SIG-M5 treated with dmso at 0.1 percent for 504 hours (cell line): ENCODE measurements at regions not wholly inside any gene's neighbourhood (a gene's known extent, or its start where the extent isn't known, plus 50 kb on each side); places are given as distances from the start of the nearest gene placed in this dataset.
"Not testable (repeated sequence)": the region's sequence is repeated elsewhere in the genome, so short reads cannot be mapped to it uniquely, and the experiment has no call there.

ENCODE experiments used
- DNase-seq: peaks from one replicate; lab custom pipeline; 2025; ENCODE audit not compliant: unreplicated experiment; lab: John Stamatoyannopoulos, UW

GRCh38 chr4:11821772-11822430 lies 393.2 kb upstream of the HS3ST1 start:
- DNase-seq, result no peak

DNA sequence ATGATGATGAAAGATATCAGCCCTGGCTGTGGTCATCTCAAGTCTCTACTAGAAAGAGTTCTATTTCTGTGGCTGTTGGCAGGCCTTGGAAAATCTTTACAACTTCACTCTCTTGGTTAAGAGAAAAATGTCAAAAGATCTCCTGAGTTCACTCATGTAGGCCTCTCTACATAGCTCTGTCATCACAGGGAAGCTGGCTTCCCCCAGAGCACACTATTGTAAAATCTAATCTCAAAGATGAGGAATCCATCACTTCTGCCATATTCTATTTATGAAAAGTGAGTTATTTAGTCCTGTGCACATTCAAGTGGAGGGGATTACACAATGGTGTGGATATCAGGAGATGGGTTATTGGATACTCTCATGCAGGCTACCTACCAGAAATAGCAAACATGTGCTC lies 388.4 kb upstream of the HS3ST1 start:
- DNase-seq, result no peak

DNA sequence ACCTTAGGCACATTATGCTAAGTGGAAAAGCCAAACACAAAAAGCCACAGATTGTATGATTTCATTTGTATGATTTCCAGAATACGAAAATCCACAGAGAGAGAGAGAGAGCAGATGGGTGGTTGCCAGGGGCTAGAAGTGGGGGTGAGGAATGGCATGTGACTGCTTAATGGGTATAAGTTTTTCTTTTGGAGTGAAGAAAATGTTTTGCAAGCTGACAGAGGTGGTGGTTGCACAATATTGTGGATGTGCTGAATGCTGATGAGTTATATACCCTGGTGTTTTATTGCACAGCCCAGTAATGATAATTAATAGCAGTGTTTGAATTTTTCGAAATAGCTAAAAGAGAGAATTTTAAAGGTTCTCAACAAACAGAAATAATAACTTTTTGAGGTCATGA lies 386.1 kb upstream of the HS3ST1 start:
- DNase-seq, result no peak

DNA sequence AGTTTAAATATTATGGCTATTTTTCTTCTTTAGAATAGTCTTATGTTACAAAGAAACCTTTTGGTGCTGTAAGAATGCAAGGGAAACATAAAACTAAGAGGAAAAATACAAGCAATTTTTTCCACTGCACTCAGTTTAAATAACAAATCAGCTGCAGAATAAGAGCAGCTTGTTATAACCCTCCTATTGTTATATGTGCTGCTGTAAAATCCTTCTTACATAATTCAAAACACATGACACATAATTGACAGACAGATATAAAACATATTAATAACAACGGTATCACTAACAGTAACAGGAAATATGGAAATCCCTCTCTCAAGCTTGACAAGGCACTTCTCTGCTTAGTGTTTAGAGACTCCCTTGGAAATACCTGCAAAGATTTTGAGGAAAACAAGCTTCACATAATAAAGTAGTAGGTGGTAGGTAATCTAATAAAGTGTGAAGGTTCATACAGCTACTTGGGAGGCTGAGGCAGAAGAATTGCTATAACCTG lies 385.3 kb upstream of the HS3ST1 start:
- DNase-seq, result no peak

- not testable (repeated sequence) for DNase-seq
Measured at GRCh38 chr4:11811521-11811920, 382.8 kb upstream of the HS3ST1 start.

DNA sequence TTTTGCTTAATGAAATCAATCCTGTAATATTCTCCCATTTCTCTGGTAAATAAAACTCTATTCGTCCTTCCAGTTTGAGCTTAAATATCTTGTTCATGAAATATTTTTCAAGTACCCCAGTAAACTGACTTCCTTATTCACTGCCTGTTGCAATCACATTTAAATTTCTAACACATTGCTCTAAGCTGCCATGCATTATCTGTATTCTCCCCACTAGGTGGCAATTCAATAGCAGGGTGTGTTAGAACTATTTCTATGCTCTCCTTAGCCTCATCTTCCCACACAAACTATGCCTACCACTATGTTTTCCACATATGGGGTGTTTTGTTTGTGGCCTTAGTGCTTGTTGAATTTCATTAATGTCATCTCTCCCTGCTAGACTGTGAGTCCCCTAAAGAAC lies 377.1 kb upstream of the HS3ST1 start:
- peak; percentile 50 for DNase-seq

DNA sequence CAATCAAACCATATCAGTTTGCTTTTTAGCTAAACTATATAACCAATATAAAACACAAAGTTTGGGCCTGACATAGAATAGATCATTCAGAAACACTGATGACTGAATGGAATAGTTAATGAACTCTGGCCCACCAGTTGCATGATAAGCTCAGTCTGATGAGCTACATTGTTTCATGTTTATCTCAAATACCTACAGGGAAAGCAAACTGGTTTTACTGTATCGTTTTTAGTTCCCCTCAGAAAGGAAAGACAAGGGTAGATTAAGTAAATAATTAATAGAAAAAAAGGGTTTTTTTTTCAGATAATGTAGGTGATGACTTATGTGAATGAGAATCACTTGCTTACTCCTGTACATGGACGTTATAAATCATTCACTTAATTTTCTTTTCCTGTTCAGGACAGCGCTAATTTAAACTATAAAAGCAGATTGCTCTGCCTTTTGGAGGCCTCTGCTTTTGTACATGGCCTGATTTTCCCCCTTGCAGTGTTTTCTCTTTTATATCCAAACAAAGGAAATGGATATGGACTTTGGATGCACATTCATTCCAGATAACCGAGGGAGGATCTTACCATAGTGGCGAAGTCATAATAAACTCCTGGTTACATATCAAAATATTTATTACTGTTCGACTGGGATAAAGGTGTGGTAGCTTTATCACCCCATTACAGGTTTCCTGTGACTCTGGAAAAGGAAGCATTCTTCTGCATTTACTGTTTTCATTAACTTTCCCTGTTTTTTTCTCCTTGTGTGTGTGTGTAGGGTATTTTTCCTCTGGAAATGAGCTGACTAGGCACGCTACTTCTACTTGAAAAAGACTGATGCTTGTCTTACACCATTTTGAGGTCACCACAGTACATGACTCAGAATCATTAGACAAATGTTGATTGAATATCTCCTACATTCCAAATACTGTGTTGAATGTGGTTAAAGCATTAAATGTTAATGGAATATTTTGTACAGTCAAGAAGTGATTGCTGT lies 373.1 kb upstream of the HS3ST1 start:
- no peak for DNase-seq

DNA sequence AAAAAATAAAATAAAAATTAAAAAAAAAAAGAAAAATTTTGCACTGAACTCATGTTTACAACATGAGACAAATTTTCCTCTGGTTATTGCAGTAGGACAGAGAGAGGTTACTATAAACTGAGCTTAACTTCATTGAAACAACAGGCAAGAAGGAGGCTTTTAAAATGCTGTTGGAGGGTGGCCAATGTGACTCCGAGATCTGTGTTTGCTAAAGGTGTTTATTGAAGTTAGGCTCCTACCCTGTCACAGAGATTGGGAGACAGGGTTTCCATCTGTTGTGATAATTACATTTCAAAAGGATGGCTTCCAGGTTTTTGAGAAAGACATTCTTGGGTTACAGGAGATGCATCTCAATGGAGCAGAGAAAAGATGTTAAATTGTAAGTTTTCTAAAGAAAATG lies 370.5 kb upstream of the HS3ST1 start:
- no peak for DNase-seq

DNA sequence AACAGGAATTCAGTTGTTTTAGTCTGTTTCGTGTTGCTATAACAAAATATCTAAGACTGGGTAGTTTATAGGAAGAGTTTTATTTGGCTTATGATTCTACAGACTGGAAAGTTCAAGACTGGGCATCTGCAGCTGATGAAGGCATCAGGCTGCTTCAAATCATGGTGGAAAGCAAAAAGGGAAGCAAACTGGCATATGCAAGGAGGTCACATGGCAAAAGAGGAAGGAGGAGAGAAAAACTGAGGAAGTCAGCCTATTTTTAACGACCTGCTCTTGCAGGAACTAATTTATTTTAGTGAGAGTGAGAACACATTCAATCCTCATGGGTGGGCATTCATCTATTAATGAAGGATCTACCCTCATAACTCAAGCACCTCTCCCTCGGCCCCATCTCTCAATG lies 363.1 kb upstream of the HS3ST1 start:
- DNase-seq, result peak; percentile 1

DNA sequence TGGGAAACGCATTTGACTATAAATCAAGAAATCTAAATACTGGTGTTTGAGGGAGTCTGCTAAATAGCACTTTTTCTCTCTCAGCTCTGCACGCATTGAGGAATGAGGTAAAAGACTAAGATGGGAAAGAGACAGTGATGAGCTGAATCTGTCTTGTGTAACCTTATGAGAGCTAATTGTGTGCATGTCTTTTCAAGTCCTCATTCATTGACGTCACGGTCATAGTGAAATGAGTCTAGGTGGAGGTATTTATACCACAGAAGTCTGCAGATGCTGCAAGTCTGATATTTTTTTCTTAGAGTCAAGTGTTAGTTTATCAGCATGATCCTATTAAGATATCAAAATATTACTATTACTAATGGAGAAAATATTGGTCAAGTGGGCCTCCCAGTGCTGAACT lies 361.5 kb upstream of the HS3ST1 start:
- DNase-seq, result no peak

- no peak for DNase-seq
Measured at GRCh38 chr4:11783588-11783987, 354.9 kb upstream of the HS3ST1 start.

GRCh38 chr4:11782859-11783258 lies 354.2 kb upstream of the HS3ST1 start:
- DNase-seq, result no peak

DNA sequence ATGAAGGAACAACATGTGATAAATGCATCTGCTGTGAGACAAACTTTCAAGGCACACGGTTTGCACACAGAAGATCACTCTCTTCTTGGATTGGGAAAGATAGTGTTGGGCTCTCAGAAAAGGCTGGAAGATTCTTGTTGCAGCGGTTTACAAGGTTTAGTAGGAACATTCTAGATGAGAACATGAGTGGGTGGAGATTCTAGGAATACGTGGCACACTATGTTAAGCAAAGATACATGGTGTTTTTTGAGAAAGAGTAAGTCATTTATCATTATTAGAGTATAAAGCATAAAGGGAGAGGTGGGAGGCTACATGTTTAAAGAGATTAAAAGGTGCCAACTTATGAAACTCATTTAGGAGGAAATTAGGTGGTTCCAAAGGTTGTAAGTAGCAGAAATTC lies 348.8 kb upstream of the HS3ST1 start:
- no peak for DNase-seq

DNA sequence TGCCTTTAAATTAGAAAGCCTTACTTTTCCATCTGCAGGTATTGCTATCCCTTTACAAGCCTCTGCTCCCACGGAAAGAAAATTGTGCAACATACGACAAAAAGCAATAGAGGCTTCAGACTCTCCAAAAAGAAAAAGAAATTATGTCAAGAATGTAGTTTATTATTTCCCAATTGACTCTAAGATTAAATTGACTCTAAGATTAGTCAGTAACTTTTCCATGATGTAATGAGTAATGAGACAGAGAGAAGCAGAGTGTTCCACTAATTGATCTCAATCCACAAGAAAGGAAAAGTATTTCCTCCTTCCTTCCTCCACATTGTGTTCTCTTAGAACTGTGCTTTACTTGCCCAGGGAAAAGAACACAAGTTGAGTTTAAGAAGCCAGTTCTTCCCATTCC lies 345.7 kb upstream of the HS3ST1 start:
- no peak for DNase-seq

GRCh38 chr4:11773798-11774197 lies 345.1 kb upstream of the HS3ST1 start:
- DNase-seq, result no peak

DNA sequence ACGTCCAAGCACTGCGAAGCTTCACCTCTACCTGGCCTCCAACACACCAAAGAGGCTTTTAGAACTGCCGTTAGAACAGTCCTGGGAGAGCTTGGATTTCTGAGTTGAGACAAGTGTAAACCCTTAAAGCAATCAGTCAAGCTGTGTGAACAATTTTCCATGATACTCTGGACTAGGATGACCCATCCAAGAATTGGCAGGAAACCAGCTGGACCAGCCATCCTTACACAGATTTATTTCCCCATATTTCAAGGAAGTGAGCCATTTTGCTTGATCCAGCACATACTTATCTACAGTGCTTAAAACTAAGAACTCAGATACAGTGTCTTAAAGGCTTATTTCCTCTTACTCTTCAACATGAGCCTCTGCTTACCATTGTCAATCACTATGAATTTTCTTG lies 340.7 kb upstream of the HS3ST1 start:
- no peak for DNase-seq

- DNase-seq, result no peak
Measured at GRCh38 chr4:11768251-11768972, 339.7 kb upstream of the HS3ST1 start.

GRCh38 chr4:11765849-11766453 lies 337.3 kb upstream of the HS3ST1 start:
- peak; percentile 4 for DNase-seq

DNA sequence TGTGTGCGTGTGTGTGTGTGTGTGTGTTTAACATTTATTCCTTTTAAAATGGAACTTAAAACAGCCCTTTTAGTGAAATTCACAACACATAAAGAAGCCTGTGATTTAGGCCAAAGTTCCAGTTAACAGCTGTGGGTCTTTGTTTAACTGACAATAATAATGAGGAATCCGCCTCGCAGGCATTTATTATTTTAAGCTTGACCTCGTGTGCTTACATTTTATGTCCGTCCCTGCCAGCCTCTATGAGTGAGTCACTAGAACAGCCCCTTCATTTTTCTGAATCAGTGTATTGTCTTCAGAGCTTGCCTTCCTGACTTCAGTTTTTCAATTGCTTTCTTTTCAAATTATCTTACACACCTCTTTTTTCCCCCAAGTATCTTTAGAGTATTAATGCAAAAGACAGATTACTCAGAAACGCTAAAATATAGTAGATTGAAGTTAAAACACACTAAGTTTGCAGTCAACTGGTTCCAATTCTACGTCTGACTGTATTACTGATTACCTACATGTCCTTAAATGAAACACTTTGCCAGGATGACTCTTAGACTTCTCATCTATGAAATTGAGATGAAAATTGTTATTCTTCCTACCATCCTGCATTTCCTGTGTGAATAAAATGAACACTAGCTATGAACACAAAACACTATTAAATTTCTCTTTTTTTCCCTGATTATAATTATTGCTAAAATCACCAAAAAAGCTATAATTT lies 319.6 kb upstream of the HS3ST1 start:
- DNase-seq, result no peak

GRCh38 chr4:11746734-11747133 lies 318.0 kb upstream of the HS3ST1 start:
- DNase-seq, result no peak
